C4-2B (cell line): ENCODE measurements at regions not wholly inside any gene's neighbourhood (a gene's known extent, or its start where the extent isn't known, plus 50 kb on each side); places are given as distances from the start of the nearest gene placed in this dataset.

Experiments used
- H3K27ac ChIP-seq: fragments of 450-650 bp; 2 replicates; pipeline ENCODE4 v1.5.1; 2017
- CTCF ChIP-seq: fragments of 450-650 bp; conservative IDR thresholded peaks from 2 replicates; pipeline ENCODE4 v1.5.1; 2017; ENCODE audit warnings: mild to moderate bottlenecking
- ZFX ChIP-seq: fragments of 450-650 bp; IDR thresholded peaks from 2 replicates; pipeline ENCODE4 v1.6.1; 2017

DNA sequence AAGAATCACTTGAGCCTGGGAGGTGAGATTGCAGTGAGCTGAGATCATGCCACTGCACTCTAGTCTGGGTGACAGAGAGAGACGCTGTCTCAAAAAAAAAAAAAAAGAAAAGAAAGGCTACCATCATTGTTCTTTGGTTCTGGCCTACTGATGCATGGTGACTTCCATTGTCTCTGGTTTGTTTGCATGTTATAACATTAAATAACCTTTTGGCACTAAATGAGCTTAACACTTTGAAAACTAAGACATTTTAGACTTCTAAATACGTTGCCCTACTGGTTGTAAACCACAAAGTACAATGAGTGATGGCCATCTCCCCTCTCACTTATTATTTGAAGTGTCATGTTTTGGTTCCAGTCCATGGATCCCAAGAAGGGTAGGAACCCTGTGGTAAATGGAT lies 152.9 kb upstream of the CPM start:
- no peak overlapping the region for H3K27ac ChIP-seq
- TF ChIP-seq ZFX (no peak), CTCF (no peak)

- TF ChIP-seq ZFX (no peak), CTCF (no peak)
- H3K27ac ChIP-seq, result no peak overlapping the region
These were observed 151.4 kb upstream of the CPSF6 start for GRCh38 chr12:69087986-69088385.

DNA sequence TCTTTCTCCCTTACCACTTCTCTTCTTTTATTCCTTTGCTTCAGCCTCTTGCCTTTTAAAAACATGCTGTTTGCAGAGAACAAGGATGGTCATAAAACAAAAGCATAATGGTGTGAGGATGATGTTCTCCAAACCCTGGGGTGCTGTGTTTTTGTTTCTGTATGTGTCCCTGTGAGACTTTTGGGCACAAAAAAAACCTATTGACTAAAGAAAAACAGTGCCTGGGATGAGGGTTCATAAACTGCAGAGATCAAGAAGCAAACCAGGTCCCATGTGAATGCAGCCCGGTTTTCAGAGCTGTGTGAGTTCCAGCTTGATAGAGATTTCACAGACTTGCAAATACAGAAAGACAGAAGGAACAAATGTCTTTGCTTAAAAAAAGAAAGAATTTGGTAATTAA lies 148.6 kb upstream of the CPSF6 start:
- TF ChIP-seq CTCF (no peak), ZFX (no peak)
- H3K27ac ChIP-seq, result no peak overlapping the region

DNA sequence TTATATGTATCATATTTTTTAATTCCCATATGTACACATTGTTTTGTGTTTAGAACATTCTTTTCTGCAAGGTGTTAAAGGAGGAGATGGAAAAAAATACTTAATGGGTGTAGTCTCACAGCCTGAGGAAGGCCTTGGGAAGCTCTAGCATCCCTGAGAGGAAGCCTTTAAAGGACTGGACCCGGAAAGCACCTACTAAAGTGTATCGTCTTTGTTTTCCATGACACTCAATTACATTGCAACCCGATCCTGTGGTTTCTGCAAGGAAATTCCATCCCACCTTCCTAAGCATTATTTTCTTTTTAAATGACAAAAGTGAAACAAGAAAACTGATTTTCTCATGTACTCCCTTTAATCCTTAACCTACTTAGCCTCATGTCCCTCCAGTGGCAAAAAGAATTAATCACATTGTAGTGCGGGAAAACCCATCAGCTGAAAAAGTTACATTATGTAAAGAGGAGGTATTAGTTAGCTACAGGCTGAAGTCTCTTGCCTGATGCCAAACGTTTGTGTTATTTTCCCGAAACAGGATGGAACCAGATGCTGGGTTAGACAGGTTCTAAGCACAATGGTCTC lies 147.8 kb upstream of the CPSF6 start:
- H3K27ac ChIP-seq, result no peak overlapping the region
- no peak for TF ChIP-seq CTCF
- no peak for TF ChIP-seq ZFX

- H3K27ac ChIP-seq, result no peak overlapping the region
- TF ChIP-seq CTCF, result no peak
- TF ChIP-seq ZFX, result no peak
These were observed 147.2 kb upstream of the CPSF6 start for GRCh38 chr12:69092137-69092536.

GRCh38 chr12:69094606-69095216 lies 144.7 kb upstream of the CPSF6 start:
- TF ChIP-seq CTCF, result no peak
- H3K27ac ChIP-seq, result no peak overlapping the region

DNA sequence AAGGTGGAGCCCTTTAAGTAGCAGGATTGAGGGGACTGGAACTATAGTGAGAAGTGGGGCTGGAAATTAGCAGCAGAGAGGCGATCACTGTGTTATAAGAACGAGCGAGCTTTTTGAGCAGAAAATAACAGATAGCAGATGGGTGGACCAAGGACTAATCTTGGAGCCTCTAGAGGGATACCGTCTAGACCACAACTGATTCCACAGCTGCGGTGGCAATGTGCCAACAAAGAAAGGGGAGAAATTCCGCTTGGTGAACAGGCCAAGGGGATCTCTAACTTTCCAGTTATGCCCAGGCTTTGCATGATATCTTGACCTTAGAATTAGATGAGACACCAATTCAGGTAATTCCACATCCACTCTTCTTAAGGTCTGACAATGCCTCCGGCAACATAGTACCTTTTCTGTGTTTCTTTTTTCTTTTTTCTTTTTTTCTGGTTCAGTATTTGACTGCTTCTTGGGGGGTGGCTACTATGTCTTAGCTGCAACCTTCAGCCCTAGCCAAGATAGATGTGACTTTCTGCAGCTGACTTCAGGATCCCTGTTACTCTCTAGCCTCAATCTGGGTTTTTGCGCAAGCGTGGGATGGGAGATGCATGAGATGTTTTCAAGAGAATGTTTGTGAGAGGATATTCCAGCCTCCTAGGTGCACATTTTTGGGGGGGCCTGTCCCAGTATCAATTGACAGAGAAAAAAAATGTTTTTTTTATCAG lies 143.4 kb upstream of the CPSF6 start:
- TF ChIP-seq CTCF (no peak), ZFX (no peak)
- no peak overlapping the region for H3K27ac ChIP-seq
